Neuronal stem cell (in vitro differentiated cells): ENCODE measurements at regions not wholly inside any gene's neighbourhood (a gene's known extent, or its start where the extent isn't known, plus 50 kb on each side); places are given as distances from the start of the nearest gene placed in this dataset.
A peak's percentile ranks its signal among the peaks of the same experiment; 100 is the strongest.

Source experiments
- DNase-seq: peaks from one replicate; pipeline ENCODE4 v3.0.0-alpha.2; 2013; ENCODE audit warnings: low spot score
- H2AFZ ChIP-seq: one replicate; pipeline ENCODE4 v1.6.1; 2013; ENCODE audit warnings: mild to moderate bottlenecking, low read length, inconsistent platforms
- H2AK5ac ChIP-seq: 2 replicates; pipeline ENCODE4 v1.6.1; 2013; ENCODE audit warnings: low read depth, mild to moderate bottlenecking, inconsistent platforms, low read length, moderate library complexity, mixed read lengths
- H2BK120ac ChIP-seq: 2 replicates; pipeline ENCODE4 v1.6.1; 2013; ENCODE audit warnings: low read depth, mild to moderate bottlenecking, inconsistent platforms, low read length, moderate library complexity, mixed read lengths
- H2BK12ac ChIP-seq: one replicate; pipeline ENCODE4 v1.6.1; 2013; ENCODE audit warnings: low read length, inconsistent platforms
- H2BK15ac ChIP-seq: 2 replicates; pipeline ENCODE4 v1.6.1; 2013; ENCODE audit warnings: mild to moderate bottlenecking, low read length, inconsistent platforms, mixed read lengths
- H2BK5ac ChIP-seq: one replicate; pipeline ENCODE4 v1.6.1; 2013; ENCODE audit warnings: inconsistent platforms, mild to moderate bottlenecking, low read length, moderate library complexity
- H3K14ac ChIP-seq: one replicate; pipeline ENCODE4 v1.6.1; 2013; ENCODE audit warnings: low read length, inconsistent platforms
- H3K18ac ChIP-seq: 2 replicates; pipeline ENCODE4 v1.6.1; 2013; ENCODE audit warnings: low read length, inconsistent platforms
- H3K23ac ChIP-seq: 2 replicates; pipeline ENCODE4 v1.6.1; 2013; ENCODE audit warnings: low read depth, mild to moderate bottlenecking, mixed read lengths, low read length, inconsistent platforms; ENCODE audit not compliant: poor library complexity
- H3K27ac ChIP-seq: replicated peaks from 3 replicates; pipeline ENCODE4 v1.5.1; 2013; ENCODE audit warnings: low read length, inconsistent platforms
- H3K27me3 ChIP-seq, 3 experiments: 2 replicates each; pipeline ENCODE4 v1.6.1; 2013; ENCODE audit warnings: low read length in 3 of 3, mild to moderate bottlenecking in 2 of 3, inconsistent platforms in 1 of 3, low read depth in 1 of 3, mixed read lengths in 1 of 3, moderate library complexity in 1 of 3; ENCODE audit not compliant: control insufficient read depth in 3 of 3, insufficient read depth in 3 of 3
- H3K36me3 ChIP-seq, 2 donors: replicated peaks in 1 of 2; 2 replicates each; pipeline ENCODE4 v1.6.1; 2013; ENCODE audit warnings: low read length in 2 of 2; ENCODE audit not compliant: control insufficient read depth in 2 of 2, insufficient read depth in 2 of 2
- H3K4ac ChIP-seq: 2 replicates; pipeline ENCODE4 v1.6.1; 2013; ENCODE audit warnings: inconsistent platforms, mild to moderate bottlenecking, low read length, moderate library complexity
- H3K4me1 ChIP-seq, 2 donors: 1 replicate in 1 of 2; 2 replicates in 1 of 2; pipeline ENCODE4 v1.6.1; 2013; ENCODE audit warnings: low read length in 2 of 2, low read depth in 1 of 2; ENCODE audit not compliant: control insufficient read depth in 2 of 2, insufficient read depth in 1 of 2
- H3K4me2 ChIP-seq: one replicate; pipeline ENCODE4 v1.6.1; 2013; ENCODE audit warnings: mild to moderate bottlenecking, low read length, inconsistent platforms; ENCODE audit not compliant: insufficient read depth, poor library complexity, severe bottlenecking
- H3K4me3 ChIP-seq, 2 donors: 2 replicates each; pipeline ENCODE4 v1.5.1; 2013; ENCODE audit warnings: low read length in 2 of 2, mild to moderate bottlenecking in 2 of 2, inconsistent platforms in 1 of 2, moderate library complexity in 1 of 2
- H3K79me1 ChIP-seq: one replicate; pipeline ENCODE4 v1.6.1; 2013; ENCODE audit warnings: low read depth, mild to moderate bottlenecking, inconsistent platforms, low read length, moderate library complexity
- H3K9ac ChIP-seq: one replicate; pipeline ENCODE4 v1.6.1; 2013; ENCODE audit warnings: mild to moderate bottlenecking, low read depth, low read length, inconsistent platforms; ENCODE audit not compliant: poor library complexity
- H3K9me3 ChIP-seq, 2 donors: replicated peaks in 1 of 2; 2 replicates each; pipeline versions ENCODE3 to v1.6.1; 2013; ENCODE audit warnings: low read length in 2 of 2, mild to moderate bottlenecking in 2 of 2, inconsistent platforms in 1 of 2, low read depth in 1 of 2, mixed read lengths in 1 of 2, moderate library complexity in 1 of 2; ENCODE audit not compliant: control insufficient read depth in 2 of 2, insufficient read depth in 1 of 2
- H4K8ac ChIP-seq: one replicate; pipeline ENCODE4 v1.6.1; 2013; ENCODE audit warnings: low read depth, mild to moderate bottlenecking, inconsistent platforms, low read length, moderate library complexity
- H4K91ac ChIP-seq: one replicate; pipeline ENCODE4 v1.6.1; 2013; ENCODE audit warnings: low read length, low read depth, mild to moderate bottlenecking, inconsistent platforms; ENCODE audit not compliant: poor library complexity
- WGBS, 2 donors: extraction: QIAGEN DNeasy Blood & Tissue Kit; methylation state at CpG; one replicate each; pipeline ENCODE4 v1.1.7; 2013; ENCODE audit warnings: missing lambda C conversion rate in 2 of 2, mixed read lengths in 1 of 2; ENCODE audit not compliant: insufficient read length in 2 of 2, insufficient replicate concordance in 1 of 2; ENCODE audit errors: extremely low coverage in 2 of 2; 5-methylcytosine and 5-hydroxymethylcytosine counted together

- no peak overlapping the region for H4K91ac ChIP-seq
- no peak overlapping the region for H3K4me2 ChIP-seq
- H3K4me1 ChIP-seq, result no peaks in the 10 kb centered on the region
- H3K14ac ChIP-seq, result no peak overlapping the region
- H3K79me1 ChIP-seq, result no peaks in the 10 kb centered on the region
- H3K36me3 ChIP-seq, result no peaks in the 10 kb centered on the region
- no peak overlapping the region for H3K18ac ChIP-seq
- WGBS, 2 donors, result no CpG with 5 or more reads among the region's 3 CpGs
- H3K9me3 ChIP-seq, result peaks cover 0 to 4% of the 10 kb centered on the region in 2 donors
- no peak overlapping the region for H2AFZ ChIP-seq
- no peak overlapping the region for H3K9ac ChIP-seq
- H3K4me3 ChIP-seq, result no peak overlapping the region
- H2BK120ac ChIP-seq, result no peak overlapping the region
- no peak overlapping the region for H2BK5ac ChIP-seq
- H3K23ac ChIP-seq, result no peak overlapping the region
- no peak overlapping the region for H3K4ac ChIP-seq
- H4K8ac ChIP-seq, result no peak overlapping the region
- H2BK15ac ChIP-seq, result no peak overlapping the region
- peaks cover 0 to 2% (median 0%) of the 10 kb centered on the region in 3 experiments for H3K27me3 ChIP-seq
- H3K27ac ChIP-seq, result no peak overlapping the region
- no peak overlapping the region for H2BK12ac ChIP-seq
- no peak for DNase-seq
- H2AK5ac ChIP-seq, result no peak overlapping the region
Observed at GRCh38 chr6:165937564-165938358, 229.9 kb downstream of the TBXT start.

GRCh38 chr6:165936660-165937059 lies 231.0 kb downstream of the TBXT start:
- Histone ChIP-seq H4K8ac (no peak overlapping the region), H3K18ac (no peak overlapping the region), H3K27ac (no peak overlapping the region), H3K9me3 (peaks cover 0 to 6% of the 10 kb centered on the region in 2 donors), H3K36me3 (no peaks in the 10 kb centered on the region), H3K9ac (no peak overlapping the region), H4K91ac (no peak overlapping the region), H2BK15ac (no peak overlapping the region), H3K4me2 (no peak overlapping the region), H3K4me1 (no peaks in the 10 kb centered on the region), H3K79me1 (no peaks in the 10 kb centered on the region), H2AK5ac (no peak overlapping the region), H2AFZ (no peak overlapping the region), H3K14ac (no peak overlapping the region), H2BK12ac (no peak overlapping the region), H3K23ac (no peak overlapping the region), H3K4ac (no peak overlapping the region), H2BK5ac (no peak overlapping the region), H3K27me3 (peaks cover 0 to 2% (median 0%) of the 10 kb centered on the region in 3 experiments), H3K4me3 (no peak overlapping the region), H2BK120ac (no peak overlapping the region)
- WGBS, 2 donors, result no CpG with 5 or more reads among the region's 4 CpGs
- DNase-seq, result no peak

GRCh38 chr6:165936096-165936495 lies 231.6 kb downstream of the TBXT start:
- no peaks in the 10 kb centered on the region for H3K36me3 ChIP-seq
- no peak overlapping the region for H2AFZ ChIP-seq
- no peaks in the 10 kb centered on the region for H3K27me3 ChIP-seq
- no peak overlapping the region for H4K8ac ChIP-seq
- no peak overlapping the region for H3K4ac ChIP-seq
- no peak overlapping the region for H3K18ac ChIP-seq
- H3K23ac ChIP-seq, result no peak overlapping the region
- no peak overlapping the region for H2BK5ac ChIP-seq
- H3K14ac ChIP-seq, result no peak overlapping the region
- no peak overlapping the region for H3K9ac ChIP-seq
- no peak overlapping the region for H2BK120ac ChIP-seq
- H3K4me1 ChIP-seq, result no peaks in the 10 kb centered on the region
- no peak overlapping the region for H3K4me3 ChIP-seq
- H3K4me2 ChIP-seq, result no peak overlapping the region
- no CpG with 5 or more reads among the region's 3 CpGs for WGBS, 2 donors
- no peak overlapping the region for H3K27ac ChIP-seq
- H2AK5ac ChIP-seq, result no peak overlapping the region
- no peaks in the 10 kb centered on the region for H3K79me1 ChIP-seq
- H4K91ac ChIP-seq, result no peak overlapping the region
- no peak overlapping the region for H2BK12ac ChIP-seq
- no peak overlapping the region for H2BK15ac ChIP-seq
- no peak for DNase-seq
- H3K9me3 ChIP-seq, result peaks cover 0 to 6% of the 10 kb centered on the region in 2 donors

- Histone ChIP-seq H4K8ac (no peak overlapping the region), H3K18ac (no peak overlapping the region), H2BK5ac (no peak overlapping the region), H3K4me1 (no peaks in the 10 kb centered on the region), H3K4me3 (peak overlapping the region in 1 of 2 donors; percentile 52), H3K14ac (no peak overlapping the region), H4K91ac (no peak overlapping the region), H3K27ac (no peak overlapping the region), H2BK12ac (no peak overlapping the region), H3K36me3 (no peaks in the 10 kb centered on the region), H3K9ac (no peak overlapping the region), H3K27me3 (peaks cover 0 to 3% (median 0%) of the 10 kb centered on the region in 3 experiments), H3K4ac (no peak overlapping the region), H3K23ac (no peak overlapping the region), H2AK5ac (no peak overlapping the region), H3K79me1 (no peaks in the 10 kb centered on the region), H2BK15ac (no peak overlapping the region), H3K9me3 (peaks cover 0 to 11% of the 10 kb centered on the region in 2 donors), H2AFZ (no peak overlapping the region), H3K4me2 (no peak overlapping the region), H2BK120ac (no peak overlapping the region)
- WGBS, 2 donors, result no CpG with 5 or more reads among the region's 9 CpGs
- no peak for DNase-seq
Observed at GRCh38 chr6:165931675-165932074, 236.0 kb downstream of the TBXT start.
